ENCODE measurements at regions not wholly inside any gene's neighbourhood (a gene's known extent, or its start where the extent isn't known, plus 50 kb on each side); places are given as distances from the start of the nearest gene placed in this dataset.

DNA sequence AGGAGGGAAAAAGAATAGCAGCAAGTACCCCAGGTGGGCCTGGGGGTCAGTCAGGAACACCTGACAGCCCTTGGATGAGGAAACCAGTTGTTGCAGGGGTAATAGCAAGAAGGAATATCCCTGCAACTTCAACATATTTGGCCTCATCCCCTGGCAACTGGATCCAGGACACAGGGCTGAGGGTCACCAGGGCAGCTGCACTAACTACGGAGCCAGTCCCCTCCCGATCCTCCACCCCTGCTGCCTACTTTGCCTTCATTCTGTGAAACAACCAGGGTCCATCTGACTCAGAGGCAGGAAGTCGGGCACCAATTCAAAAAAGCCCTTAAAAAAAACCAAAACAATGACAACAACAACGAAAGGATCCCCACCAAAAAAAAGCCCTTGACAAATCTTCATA, 52.9 kb downstream of the FRMPD3 start:
- Histone ChIP-seq H3K27me3 (peaks cover 19% of the 10 kb centered on the region), H3K27ac (no peak overlapping the region), H3K4me1 (peaks cover 0 to 10% (median 0%) of the 10 kb centered on the region in 3 donors), H3K36me3 (no peaks in the 10 kb centered on the region), H3K9me3 (no peaks in the 10 kb centered on the region), H3K4me3 (no peak overlapping the region)
- TF ChIP-seq, protein P1, sequence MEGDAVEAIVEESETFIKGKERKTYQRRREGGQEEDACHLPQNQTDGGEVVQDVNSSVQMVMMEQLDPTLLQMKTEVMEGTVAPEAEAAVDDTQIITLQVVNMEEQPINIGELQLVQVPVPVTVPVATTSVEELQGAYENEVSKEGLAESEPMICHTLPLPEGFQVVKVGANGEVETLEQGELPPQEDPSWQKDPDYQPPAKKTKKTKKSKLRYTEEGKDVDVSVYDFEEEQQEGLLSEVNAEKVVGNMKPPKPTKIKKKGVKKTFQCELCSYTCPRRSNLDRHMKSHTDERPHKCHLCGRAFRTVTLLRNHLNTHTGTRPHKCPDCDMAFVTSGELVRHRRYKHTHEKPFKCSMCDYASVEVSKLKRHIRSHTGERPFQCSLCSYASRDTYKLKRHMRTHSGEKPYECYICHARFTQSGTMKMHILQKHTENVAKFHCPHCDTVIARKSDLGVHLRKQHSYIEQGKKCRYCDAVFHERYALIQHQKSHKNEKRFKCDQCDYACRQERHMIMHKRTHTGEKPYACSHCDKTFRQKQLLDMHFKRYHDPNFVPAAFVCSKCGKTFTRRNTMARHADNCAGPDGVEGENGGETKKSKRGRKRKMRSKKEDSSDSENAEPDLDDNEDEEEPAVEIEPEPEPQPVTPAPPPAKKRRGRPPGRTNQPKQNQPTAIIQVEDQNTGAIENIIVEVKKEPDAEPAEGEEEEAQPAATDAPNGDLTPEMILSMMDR (IDR thresholded peaks at IDR 0.05) = no peak
- no peak for TF ChIP-seq POLR2AphosphoS5 (IDR thresholded peaks at IDR 0.05)
- no peak for TF ChIP-seq EP300 (IDR thresholded peaks at IDR 0.05)
- TF ChIP-seq POLR2A (IDR thresholded peaks at IDR 0.05) = no peak
- no peak for ATAC-seq
- WGBS, 2 donors (ENCODE audit: low coverage in 1 of 2) = 60% methylated on average over 3 of the region's 4 CpGs; no CpG with 5 or more reads in 1 of the 2 donors

DNA sequence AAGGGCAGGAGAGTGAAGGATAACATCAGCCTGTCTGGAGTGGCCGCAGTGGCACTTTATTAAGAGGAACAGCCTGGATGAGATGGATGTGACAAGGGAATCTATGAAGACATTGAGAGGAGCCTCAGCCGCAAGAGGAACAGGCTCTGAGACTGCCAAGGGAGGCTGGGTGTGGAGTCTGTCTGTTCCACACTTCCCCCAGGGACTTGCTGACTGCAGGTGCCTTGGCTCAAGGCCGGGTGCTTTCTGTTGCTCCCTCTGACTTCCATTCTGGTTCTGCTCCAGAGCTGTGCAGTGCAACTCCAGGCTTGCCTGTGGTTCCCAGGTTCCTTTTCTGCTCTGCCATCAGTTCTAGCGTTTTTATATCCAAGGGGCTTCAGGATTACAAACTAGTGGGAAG, 54.6 kb downstream of the FRMPD3 start:
- H3K4me1 ChIP-seq = peaks cover 0 to 12% (median 0%) of the 10 kb centered on the region in 3 donors
- H3K9me3 ChIP-seq = no peaks in the 10 kb centered on the region
- peak; percentile 22 for ATAC-seq
- no peak overlapping the region for H3K27ac ChIP-seq
- TF ChIP-seq, protein P1 (IDR thresholded peaks at IDR 0.05) = no peak
- no peak for TF ChIP-seq EP300 (IDR thresholded peaks at IDR 0.05)
- no peak for TF ChIP-seq POLR2AphosphoS5 (IDR thresholded peaks at IDR 0.05)
- TF ChIP-seq POLR2A (IDR thresholded peaks at IDR 0.05) = no peak
- H3K36me3 ChIP-seq = no peaks in the 10 kb centered on the region
- H3K27me3 ChIP-seq = peaks cover 28% of the 10 kb centered on the region
- 80% methylated on average over 1 of the region's 4 CpGs; no CpG with 5 or more reads in 1 of the 2 donors for WGBS, 2 donors (ENCODE audit: low coverage in 1 of 2)
- no peak overlapping the region for H3K4me3 ChIP-seq

DNA sequence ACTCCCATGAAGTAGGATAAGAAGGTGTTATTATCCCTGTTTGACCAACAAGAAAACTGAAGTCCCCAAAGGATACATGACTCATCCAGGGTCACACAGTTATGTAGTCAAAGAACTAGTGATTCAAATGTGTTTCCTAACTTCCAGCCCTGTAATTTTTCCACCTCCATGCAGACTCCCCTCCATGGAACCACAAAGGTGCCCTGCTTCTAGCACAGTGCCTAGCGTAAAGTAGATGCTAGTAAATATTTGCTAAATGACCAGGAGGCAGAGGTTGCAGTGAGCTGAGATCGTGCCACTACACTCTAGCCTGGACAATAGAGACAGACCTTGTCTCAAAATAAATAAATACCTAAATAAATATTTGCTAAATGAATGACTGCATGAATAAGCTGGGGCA, 55.8 kb downstream of the FRMPD3 start:
- H3K36me3 ChIP-seq = no peaks in the 10 kb centered on the region
- no peaks in the 10 kb centered on the region for H3K9me3 ChIP-seq
- H3K4me1 ChIP-seq = peaks cover 0 to 12% (median 0%) of the 10 kb centered on the region in 3 donors
- no peak overlapping the region for H3K27ac ChIP-seq
- peaks cover 30% of the 10 kb centered on the region for H3K27me3 ChIP-seq
- no peak overlapping the region for H3K4me3 ChIP-seq
- WGBS, 2 donors (ENCODE audit: low coverage in 1 of 2) = 85% methylated on average over 2 of the region's 2 CpGs; no CpG with 5 or more reads in 1 of the 2 donors
- ATAC-seq = no peak
- TF ChIP-seq POLR2AphosphoS5 (IDR thresholded peaks at IDR 0.05) (no peak), POLR2A (IDR thresholded peaks at IDR 0.05) (no peak), EP300 (IDR thresholded peaks at IDR 0.05) (no peak)
- TF ChIP-seq, protein P1 (IDR thresholded peaks at IDR 0.05) = no peak

DNA sequence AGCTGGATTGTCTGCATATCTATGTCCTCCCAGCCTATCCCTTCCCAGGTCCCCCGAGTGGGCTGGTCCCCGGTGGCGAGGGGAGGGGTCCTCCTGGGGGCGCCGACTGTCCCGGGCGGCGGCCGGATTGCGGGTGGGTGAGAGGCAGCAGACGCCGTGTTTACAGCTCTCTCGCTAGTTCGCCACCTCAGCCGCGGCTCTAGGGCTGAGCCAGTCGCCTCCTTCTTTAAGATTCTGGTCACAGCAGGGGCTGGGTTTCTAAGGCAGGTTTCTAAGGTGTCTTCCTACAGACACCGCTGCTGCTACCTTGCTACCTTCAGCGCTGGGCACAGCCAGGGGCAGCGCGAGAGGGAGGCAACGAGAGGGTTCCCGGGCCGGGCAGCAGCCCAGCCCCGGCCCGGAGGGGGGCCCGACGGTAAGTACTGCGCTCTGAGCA, 57.2 kb downstream of the FRMPD3 start:
- TF ChIP-seq POLR2A (IDR thresholded peaks at IDR 0.05) = no peak
- TF ChIP-seq EP300 (IDR thresholded peaks at IDR 0.05) = no peak
- no peak for TF ChIP-seq POLR2AphosphoS5 (IDR thresholded peaks at IDR 0.05)
- TF ChIP-seq, protein P1 (IDR thresholded peaks at IDR 0.05) = no peak
- peak overlapping the region in 1 of 2 donors; percentile 23 for H3K4me3 ChIP-seq
- ATAC-seq = no peak
- 27% methylated on average over 6 of the region's 29 CpGs; no CpG with 5 or more reads in 1 of the 2 donors for WGBS, 2 donors (ENCODE audit: low coverage in 1 of 2)
- no peaks in the 10 kb centered on the region for H3K36me3 ChIP-seq
- peaks cover 30% of the 10 kb centered on the region for H3K27me3 ChIP-seq
- peaks cover 0 to 12% (median 0%) of the 10 kb centered on the region in 3 donors for H3K4me1 ChIP-seq
- no peaks in the 10 kb centered on the region for H3K9me3 ChIP-seq
- H3K27ac ChIP-seq = no peak overlapping the region

DNA sequence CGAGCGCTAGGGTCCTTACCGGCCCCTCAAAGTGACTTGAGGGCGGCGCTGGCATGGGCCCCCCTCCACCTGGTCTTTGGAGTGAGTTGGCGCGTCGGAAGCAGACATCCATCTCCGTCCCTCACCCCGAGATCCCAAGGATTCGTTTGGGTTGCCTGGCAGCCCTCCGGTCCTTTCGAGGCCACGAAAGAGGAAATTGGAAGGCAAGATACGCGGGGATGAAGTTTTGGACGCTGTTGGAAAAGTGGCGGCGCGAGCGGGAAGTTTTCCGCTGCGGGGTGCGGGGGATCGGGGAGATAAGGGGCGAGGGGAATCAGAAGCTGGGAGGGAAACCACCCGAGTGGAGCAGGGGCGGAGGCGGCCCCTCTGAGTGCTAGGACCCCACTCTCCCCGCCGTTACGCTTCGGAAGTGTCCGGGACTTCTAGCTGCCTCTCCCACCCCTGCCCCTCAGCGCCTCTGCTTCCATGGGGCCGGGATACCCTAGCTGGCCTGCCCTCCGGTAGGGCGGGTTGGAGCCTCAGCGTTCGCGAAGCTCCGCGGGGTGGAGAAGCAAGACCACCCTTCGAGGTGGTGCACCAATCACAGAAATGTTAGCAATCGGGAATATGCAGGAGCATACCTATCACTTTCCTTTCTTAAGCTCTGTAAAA, 57.8 kb downstream of the FRMPD3 start:
- 20 to 40% methylated on average over 1 to 3 of the region's 45 CpGs for WGBS, 2 donors (ENCODE audit: low coverage in 1 of 2)
- Histone ChIP-seq H3K9me3 (no peaks in the 10 kb centered on the region), H3K27ac (no peak overlapping the region), H3K4me3 (peak overlapping the region in 1 of 2 donors; percentile 23), H3K27me3 (peaks cover 30% of the 10 kb centered on the region), H3K36me3 (no peaks in the 10 kb centered on the region), H3K4me1 (peaks cover 0 to 12% (median 0%) of the 10 kb centered on the region in 3 donors)
- TF ChIP-seq, protein P1 (IDR thresholded peaks at IDR 0.05) = no peak
- TF ChIP-seq POLR2AphosphoS5 (IDR thresholded peaks at IDR 0.05) (no peak), POLR2A (IDR thresholded peaks at IDR 0.05) (no peak), EP300 (IDR thresholded peaks at IDR 0.05) (no peak)
- ATAC-seq = no peak
